ENCODE measurements at regions not wholly inside any gene's neighbourhood (a gene's known extent, or its start where the extent isn't known, plus 50 kb on each side); places are given as distances from the start of the nearest gene placed in this dataset.
"Not testable (repeated sequence)": the region's sequence is repeated elsewhere in the genome, so short reads cannot be mapped to it uniquely, and the experiment has no call there.

DNA sequence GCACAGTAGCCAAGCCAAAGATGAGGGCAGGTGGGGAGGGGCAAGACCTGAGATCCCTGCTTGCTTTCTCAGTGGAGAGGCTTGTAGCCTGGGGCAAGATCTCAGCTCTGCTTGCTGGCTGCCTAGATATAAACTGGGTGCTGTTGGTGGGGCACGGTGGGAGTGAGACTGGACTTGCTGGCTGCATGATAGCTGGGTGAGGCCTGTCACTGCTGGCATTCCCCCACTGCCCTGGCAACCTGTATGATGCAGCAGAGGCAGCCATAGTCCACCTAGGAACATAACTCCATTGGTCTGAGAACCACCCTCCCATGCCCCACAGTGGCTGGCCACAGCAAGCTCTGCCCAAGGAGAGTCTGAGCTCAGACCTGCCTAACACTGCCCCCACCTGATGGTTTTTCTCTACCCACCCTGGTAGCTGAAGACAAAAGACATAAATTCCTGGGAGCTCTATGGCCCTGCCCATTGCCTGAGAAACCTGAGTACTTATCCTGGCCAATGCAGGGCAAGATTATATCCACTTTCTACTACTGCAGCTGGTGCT is 261.9 kb upstream of the DEPDC1 start:
- Histone ChIP-seq H3K27ac (ENCODE audit: low read depth in 2 of 2, low read length in 1 of 2) (no peak overlapping the region), H3K36me3 (ENCODE audit: control insufficient read depth in 2 of 2, insufficient read depth in 2 of 2, low read length in 1 of 2) (no peaks in the 10 kb centered on the region), H3K4me1 (ENCODE audit: control insufficient read depth in 2 of 2, insufficient read depth in 2 of 2, low read length in 1 of 2) (no peaks in the 10 kb centered on the region), H3K9me3 (ENCODE audit: control insufficient read depth in 2 of 2, insufficient read depth in 1 of 2, low read depth in 1 of 2, low read length in 1 of 2) (no peaks in the 10 kb centered on the region), H3K4me3 (ENCODE audit: low read depth in 1 of 2, low read length in 2 of 2) (no peak overlapping the region), H3K27me3 (ENCODE audit: control insufficient read depth in 1 of 2, insufficient read depth in 2 of 2, low read length in 2 of 2) (no peaks in the 10 kb centered on the region)
- 75 to 77% methylated on average over 1 of the region's 1 CpG for WGBS, 2 donors

DNA sequence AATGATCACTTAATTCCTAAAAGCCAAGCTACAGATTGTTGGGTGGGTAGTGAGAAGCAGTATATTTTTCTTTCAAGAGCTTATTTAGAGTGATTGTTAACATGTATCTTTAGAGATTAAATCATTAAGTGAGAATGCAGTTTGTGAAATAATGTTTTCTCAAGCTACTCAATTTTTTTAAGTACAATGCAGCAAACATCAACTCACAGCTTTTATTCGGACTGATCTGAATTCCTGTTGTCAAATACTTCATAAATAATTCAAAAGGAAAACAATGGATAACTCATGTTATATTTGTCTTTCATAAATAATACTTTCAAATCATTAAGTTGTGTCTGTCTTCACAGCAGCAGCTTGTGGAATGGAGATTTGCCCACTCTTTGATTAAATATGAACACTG is 271.1 kb upstream of the DEPDC1 start:
- Histone ChIP-seq H3K36me3 (ENCODE audit: control insufficient read depth in 2 of 2, insufficient read depth in 2 of 2, low read length in 1 of 2) (no peaks in the 10 kb centered on the region), H3K27ac (ENCODE audit: low read depth in 2 of 2, low read length in 1 of 2) (no peak overlapping the region), H3K4me1 (ENCODE audit: control insufficient read depth in 2 of 2, insufficient read depth in 2 of 2, low read length in 1 of 2) (no peaks in the 10 kb centered on the region), H3K4me3 (ENCODE audit: low read depth in 1 of 2, low read length in 2 of 2) (no peak overlapping the region), H3K27me3 (ENCODE audit: control insufficient read depth in 1 of 2, insufficient read depth in 2 of 2, low read length in 2 of 2) (no peaks in the 10 kb centered on the region), H3K9me3 (ENCODE audit: control insufficient read depth in 2 of 2, insufficient read depth in 1 of 2, low read depth in 1 of 2, low read length in 1 of 2) (no peaks in the 10 kb centered on the region)
- WGBS, 2 donors: 39 to 77% methylated on average over 1 of the region's 1 CpG

DNA sequence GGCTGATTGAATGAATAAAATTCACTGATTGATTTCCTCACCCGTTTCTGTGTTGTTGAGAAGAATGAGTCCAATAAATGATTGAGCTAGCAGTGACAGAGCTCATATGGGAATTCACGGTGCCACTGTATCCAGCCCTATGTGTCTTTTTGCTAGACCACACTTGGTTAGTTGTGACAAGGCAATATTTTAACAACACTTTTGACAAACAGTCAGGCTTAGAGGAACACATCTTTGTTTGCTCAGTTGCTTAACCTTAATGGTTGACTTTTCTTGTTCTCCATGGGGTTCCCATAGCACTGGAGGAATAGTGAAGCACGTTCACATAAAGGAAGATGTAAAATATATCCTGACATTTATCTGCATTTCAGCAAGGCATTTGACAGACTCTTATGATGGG is 273.9 kb upstream of the DEPDC1 start:
- 81 to 87% methylated on average over 3 of the region's 3 CpGs for WGBS, 2 donors
- Histone ChIP-seq H3K27me3 (ENCODE audit: control insufficient read depth in 1 of 2, insufficient read depth in 2 of 2, low read length in 2 of 2) (no peaks in the 10 kb centered on the region), H3K9me3 (ENCODE audit: control insufficient read depth in 2 of 2, insufficient read depth in 1 of 2, low read depth in 1 of 2, low read length in 1 of 2) (no peaks in the 10 kb centered on the region), H3K4me3 (ENCODE audit: low read depth in 1 of 2, low read length in 2 of 2) (no peak overlapping the region), H3K4me1 (ENCODE audit: control insufficient read depth in 2 of 2, insufficient read depth in 2 of 2, low read length in 1 of 2) (no peaks in the 10 kb centered on the region), H3K27ac (ENCODE audit: low read depth in 2 of 2, low read length in 1 of 2) (no peak overlapping the region), H3K36me3 (ENCODE audit: control insufficient read depth in 2 of 2, insufficient read depth in 2 of 2, low read length in 1 of 2) (no peaks in the 10 kb centered on the region)

DNA sequence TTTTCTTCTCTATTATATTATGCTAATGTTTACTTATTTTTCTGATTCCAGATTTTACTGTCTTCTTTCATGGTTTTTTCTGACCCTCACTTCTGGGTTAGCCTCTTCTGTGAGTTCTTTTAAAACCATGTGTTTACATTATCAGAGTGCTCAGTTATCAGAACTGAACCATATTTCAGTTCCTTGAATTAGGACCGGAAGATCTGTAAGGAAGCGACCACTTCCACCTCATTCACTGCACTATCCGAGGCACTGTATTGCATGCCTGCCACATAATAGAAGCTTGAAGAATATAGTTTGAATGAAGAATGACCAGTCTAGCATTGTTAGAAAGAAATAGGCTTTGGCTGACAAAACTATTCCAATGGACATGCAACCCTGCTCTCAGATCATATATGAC is 281.0 kb upstream of the DEPDC1 start:
- Histone ChIP-seq H3K9me3 (ENCODE audit: control insufficient read depth in 2 of 2, insufficient read depth in 1 of 2, low read depth in 1 of 2, low read length in 1 of 2) (peaks cover 0 to 3% of the 10 kb centered on the region in 2 donors), H3K36me3 (ENCODE audit: control insufficient read depth in 2 of 2, insufficient read depth in 2 of 2, low read length in 1 of 2) (no peaks in the 10 kb centered on the region), H3K27me3 (ENCODE audit: control insufficient read depth in 1 of 2, insufficient read depth in 2 of 2, low read length in 2 of 2) (no peaks in the 10 kb centered on the region), H3K27ac (ENCODE audit: low read depth in 2 of 2, low read length in 1 of 2) (no peak overlapping the region), H3K4me1 (ENCODE audit: control insufficient read depth in 2 of 2, insufficient read depth in 2 of 2, low read length in 1 of 2) (no peaks in the 10 kb centered on the region), H3K4me3 (ENCODE audit: low read depth in 1 of 2, low read length in 2 of 2) (no peak overlapping the region)
- 35 to 38% methylated on average over 3 of the region's 3 CpGs for WGBS, 2 donors

DNA sequence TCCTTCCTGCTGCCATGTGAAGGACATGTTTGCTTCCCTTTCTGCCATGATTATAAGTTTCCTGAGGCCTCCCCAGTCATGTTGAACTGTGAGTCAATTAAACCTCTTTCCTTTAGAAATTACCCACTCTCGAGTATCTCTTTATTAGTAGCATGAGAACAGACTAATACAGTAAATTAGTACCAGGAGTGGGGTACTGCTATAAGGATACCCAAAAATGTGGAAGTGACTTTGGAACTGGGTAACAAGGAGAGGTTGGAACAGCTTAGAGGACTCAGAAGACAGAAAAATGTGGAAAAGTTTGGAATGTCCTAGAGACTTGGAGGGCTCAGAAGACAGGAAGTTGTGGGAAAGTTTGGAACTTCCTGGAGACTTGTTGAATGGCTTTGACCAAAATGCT is 283.0 kb upstream of the DEPDC1 start:
- H3K36me3 ChIP-seq (ENCODE audit: control insufficient read depth in 2 of 2, insufficient read depth in 2 of 2, low read length in 1 of 2); H3K27ac ChIP-seq (ENCODE audit: low read depth in 2 of 2, low read length in 1 of 2); H3K4me1 ChIP-seq (ENCODE audit: control insufficient read depth in 2 of 2, insufficient read depth in 2 of 2, low read length in 1 of 2); H3K4me3 ChIP-seq (ENCODE audit: low read depth in 1 of 2, low read length in 2 of 2); H3K9me3 ChIP-seq (ENCODE audit: control insufficient read depth in 2 of 2, insufficient read depth in 1 of 2, low read depth in 1 of 2, low read length in 1 of 2); H3K27me3 ChIP-seq (ENCODE audit: control insufficient read depth in 1 of 2, insufficient read depth in 2 of 2, low read length in 2 of 2): not testable (repeated sequence)
- 74 to 93% methylated on average over 1 of the region's 1 CpG for WGBS, 2 donors

DNA sequence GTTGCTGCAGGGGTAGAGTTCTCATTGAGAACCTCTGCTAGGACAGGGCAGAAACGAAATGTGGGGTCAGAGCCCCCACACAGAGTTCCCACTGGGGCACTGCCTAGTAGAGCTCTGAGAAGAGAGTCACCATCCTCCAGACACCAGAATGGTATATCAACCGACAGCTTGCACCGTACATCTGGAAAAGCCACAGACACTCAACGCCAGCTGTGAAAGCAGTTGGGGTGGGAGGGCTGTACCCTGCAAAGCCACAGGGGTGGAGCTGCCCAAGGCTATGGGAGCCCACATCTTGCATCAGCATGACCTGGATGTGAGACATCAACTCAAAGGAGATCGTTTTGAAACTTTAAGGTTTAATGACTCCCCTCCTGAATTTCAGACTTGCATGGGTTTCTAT is 284.0 kb upstream of the DEPDC1 start:
- Histone ChIP-seq H3K9me3 (ENCODE audit: control insufficient read depth in 2 of 2, insufficient read depth in 1 of 2, low read depth in 1 of 2, low read length in 1 of 2) (peaks cover 0 to 3% of the 10 kb centered on the region in 2 donors), H3K27ac (ENCODE audit: low read depth in 2 of 2, low read length in 1 of 2) (no peak overlapping the region), H3K4me3 (ENCODE audit: low read depth in 1 of 2, low read length in 2 of 2) (no peak overlapping the region), H3K27me3 (ENCODE audit: control insufficient read depth in 1 of 2, insufficient read depth in 2 of 2, low read length in 2 of 2) (no peaks in the 10 kb centered on the region), H3K4me1 (ENCODE audit: control insufficient read depth in 2 of 2, insufficient read depth in 2 of 2, low read length in 1 of 2) (no peaks in the 10 kb centered on the region), H3K36me3 (ENCODE audit: control insufficient read depth in 2 of 2, insufficient read depth in 2 of 2, low read length in 1 of 2) (no peaks in the 10 kb centered on the region)
- WGBS, 2 donors: 53 to 56% methylated on average over 5 of the region's 5 CpGs

DNA sequence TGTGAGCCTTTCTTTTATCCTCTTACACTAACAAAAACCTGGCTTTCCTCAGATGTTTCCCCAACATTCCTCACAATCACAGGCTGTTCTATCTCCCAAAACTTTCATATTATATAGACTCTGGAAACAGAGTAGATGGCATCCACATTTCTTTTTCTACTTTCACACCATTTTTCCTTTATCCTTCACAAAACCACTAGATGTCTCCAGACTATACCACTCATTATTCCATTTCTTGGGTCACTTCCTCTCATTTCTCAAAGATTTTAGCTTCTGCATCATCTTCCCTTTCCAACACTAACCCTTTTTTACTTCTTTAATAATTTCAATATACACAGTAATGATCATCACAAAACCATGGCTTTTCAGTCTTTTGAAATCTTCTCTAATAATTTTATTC is 286.0 kb upstream of the DEPDC1 start:
- Histone ChIP-seq H3K27me3 (ENCODE audit: control insufficient read depth in 1 of 2, insufficient read depth in 2 of 2, low read length in 2 of 2) (no peaks in the 10 kb centered on the region), H3K4me1 (ENCODE audit: control insufficient read depth in 2 of 2, insufficient read depth in 2 of 2, low read length in 1 of 2) (no peaks in the 10 kb centered on the region), H3K36me3 (ENCODE audit: control insufficient read depth in 2 of 2, insufficient read depth in 2 of 2, low read length in 1 of 2) (no peaks in the 10 kb centered on the region), H3K27ac (ENCODE audit: low read depth in 2 of 2, low read length in 1 of 2) (no peak overlapping the region), H3K9me3 (ENCODE audit: control insufficient read depth in 2 of 2, insufficient read depth in 1 of 2, low read depth in 1 of 2, low read length in 1 of 2) (peaks cover 0 to 3% of the 10 kb centered on the region in 2 donors), H3K4me3 (ENCODE audit: low read depth in 1 of 2, low read length in 2 of 2) (no peak overlapping the region)

DNA sequence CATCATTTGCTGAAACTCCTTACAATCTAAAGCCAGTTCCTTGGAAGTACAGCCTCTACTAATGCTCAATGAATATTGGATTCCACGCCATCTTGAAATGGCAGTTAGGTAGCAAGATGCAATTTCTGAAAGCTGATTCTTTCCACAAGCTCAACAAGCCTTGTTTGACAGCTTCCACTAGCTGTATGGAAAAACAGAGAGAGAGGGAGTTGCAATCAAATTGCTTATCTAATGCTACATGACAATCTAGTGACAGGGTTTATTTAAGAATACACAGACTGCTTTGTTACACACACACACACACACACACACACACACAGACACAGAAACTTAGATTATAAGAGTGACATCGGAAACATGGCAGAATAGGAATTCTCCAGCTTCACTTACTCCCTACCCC is 288.4 kb upstream of the DEPDC1 start:
- Histone ChIP-seq H3K9me3 (ENCODE audit: control insufficient read depth in 2 of 2, insufficient read depth in 1 of 2, low read depth in 1 of 2, low read length in 1 of 2) (no peaks in the 10 kb centered on the region), H3K36me3 (ENCODE audit: control insufficient read depth in 2 of 2, insufficient read depth in 2 of 2, low read length in 1 of 2) (no peaks in the 10 kb centered on the region), H3K27me3 (ENCODE audit: control insufficient read depth in 1 of 2, insufficient read depth in 2 of 2, low read length in 2 of 2) (no peaks in the 10 kb centered on the region), H3K4me1 (ENCODE audit: control insufficient read depth in 2 of 2, insufficient read depth in 2 of 2, low read length in 1 of 2) (no peaks in the 10 kb centered on the region), H3K27ac (ENCODE audit: low read depth in 2 of 2, low read length in 1 of 2) (no peak overlapping the region), H3K4me3 (ENCODE audit: low read depth in 1 of 2, low read length in 2 of 2) (no peak overlapping the region)
- WGBS, 2 donors: 40 to 43% methylated on average over 2 of the region's 2 CpGs

DNA sequence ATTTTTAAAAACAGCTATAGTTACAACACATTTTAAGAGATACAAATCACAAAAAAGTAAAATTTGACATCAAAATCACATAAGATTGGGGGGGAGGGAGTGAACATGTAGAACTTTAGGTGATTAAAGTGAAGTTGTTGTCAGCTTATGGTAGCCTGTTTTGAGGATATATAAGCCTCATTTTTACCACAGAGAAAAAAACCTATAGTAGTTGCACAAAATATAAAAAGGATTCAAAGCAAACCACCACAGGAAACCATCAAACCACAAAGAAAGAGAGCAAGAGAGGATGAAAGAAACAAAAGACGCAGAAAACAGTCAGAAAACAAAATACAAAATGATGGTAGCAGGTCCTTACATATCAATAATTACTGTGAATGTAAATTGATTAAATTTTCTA is 291.9 kb upstream of the DEPDC1 start:
- no peaks in the 10 kb centered on the region for H3K36me3 ChIP-seq (ENCODE audit: control insufficient read depth in 2 of 2, insufficient read depth in 2 of 2, low read length in 1 of 2)
- no peak overlapping the region for H3K4me3 ChIP-seq (ENCODE audit: low read depth in 1 of 2, low read length in 2 of 2)
- H3K27ac ChIP-seq (ENCODE audit: low read depth in 2 of 2, low read length in 1 of 2): no peak overlapping the region
- no peaks in the 10 kb centered on the region for H3K27me3 ChIP-seq (ENCODE audit: control insufficient read depth in 1 of 2, insufficient read depth in 2 of 2, low read length in 2 of 2)
- H3K9me3 ChIP-seq (ENCODE audit: control insufficient read depth in 2 of 2, insufficient read depth in 1 of 2, low read depth in 1 of 2, low read length in 1 of 2): no peaks in the 10 kb centered on the region
- WGBS, 2 donors: 71 to 75% methylated on average over 1 of the region's 1 CpG
- H3K4me1 ChIP-seq (ENCODE audit: control insufficient read depth in 2 of 2, insufficient read depth in 2 of 2, low read length in 1 of 2): no peaks in the 10 kb centered on the region

DNA sequence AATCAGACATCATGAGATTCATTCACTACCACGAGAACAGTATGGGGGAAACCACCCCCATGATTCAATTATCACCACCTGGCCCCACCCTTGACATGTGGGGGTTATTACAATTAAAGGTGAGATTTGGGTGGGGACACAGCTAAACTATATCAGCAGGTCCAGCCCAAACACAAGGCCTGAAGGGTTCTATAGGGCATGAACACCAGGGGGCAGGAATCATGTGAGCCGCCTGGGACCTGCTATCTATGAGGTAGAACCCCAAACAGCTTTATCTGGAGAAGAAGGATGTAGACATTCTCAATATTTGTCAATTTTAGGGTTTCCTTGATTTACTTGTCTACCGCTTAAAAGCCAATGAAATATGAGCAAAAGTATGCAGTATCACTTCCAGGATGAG is 294.9 kb upstream of the DEPDC1 start:
- H3K36me3 ChIP-seq (ENCODE audit: control insufficient read depth in 2 of 2, insufficient read depth in 2 of 2, low read length in 1 of 2): no peaks in the 10 kb centered on the region
- 82 to 88% methylated on average over 3 of the region's 3 CpGs for WGBS, 2 donors
- H3K27me3 ChIP-seq (ENCODE audit: control insufficient read depth in 1 of 2, insufficient read depth in 2 of 2, low read length in 2 of 2): no peaks in the 10 kb centered on the region
- no peak overlapping the region for H3K4me3 ChIP-seq (ENCODE audit: low read depth in 1 of 2, low read length in 2 of 2)
- H3K27ac ChIP-seq (ENCODE audit: low read depth in 2 of 2, low read length in 1 of 2): no peak overlapping the region
- H3K9me3 ChIP-seq (ENCODE audit: control insufficient read depth in 2 of 2, insufficient read depth in 1 of 2, low read depth in 1 of 2, low read length in 1 of 2): no peaks in the 10 kb centered on the region
- no peaks in the 10 kb centered on the region for H3K4me1 ChIP-seq (ENCODE audit: control insufficient read depth in 2 of 2, insufficient read depth in 2 of 2, low read length in 1 of 2)
